D341Med (cell line): ENCODE measurements at regions not wholly inside any gene's neighbourhood (a gene's known extent, or its start where the extent isn't known, plus 50 kb on each side); places are given as distances from the start of the nearest gene placed in this dataset.

Source experiments
- DNase-seq: peaks from one replicate; pipeline ENCODE4 v3.0.0; 2012; ENCODE audit warnings: low spot score

DNA sequence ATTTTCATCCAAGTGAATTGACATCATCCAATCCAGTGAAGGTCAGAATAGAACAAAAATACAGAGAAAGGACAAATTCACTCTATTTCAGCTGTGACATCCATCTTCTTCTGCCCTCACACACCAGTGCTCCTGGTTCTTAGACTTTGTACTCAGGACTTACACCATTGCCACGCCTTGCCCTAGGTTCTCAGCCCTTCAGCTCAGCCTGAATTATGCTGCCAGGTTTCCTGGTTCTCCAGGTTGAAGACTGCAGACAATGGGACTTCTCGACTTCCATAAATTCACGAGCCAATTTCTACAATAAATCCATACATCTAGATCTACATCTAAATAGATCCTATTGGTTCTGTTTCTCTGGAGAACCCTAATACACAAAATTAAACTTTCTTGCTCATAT is 181.2 kb upstream of the KCND2 start:
- DNase-seq: no peak

DNA sequence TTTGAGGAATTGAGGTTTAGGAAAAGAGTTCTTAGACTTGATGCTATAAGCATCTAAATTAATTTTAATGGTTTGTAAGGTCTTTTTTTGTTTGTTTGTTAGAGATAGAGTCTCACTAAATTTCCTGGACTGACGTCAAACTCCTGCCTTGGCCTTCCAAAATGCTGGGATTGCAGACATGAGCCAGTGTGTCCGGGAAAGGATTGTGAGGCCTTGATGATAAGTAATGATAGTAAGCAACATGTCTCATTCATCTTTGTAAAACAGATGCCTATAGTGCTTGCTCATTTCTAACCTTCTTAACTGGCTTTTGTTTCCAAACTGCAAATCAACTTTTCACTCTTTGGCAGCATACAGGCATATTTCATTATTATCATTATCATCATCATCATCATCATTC is 176.0 kb upstream of the KCND2 start:
- no peak for DNase-seq

DNA sequence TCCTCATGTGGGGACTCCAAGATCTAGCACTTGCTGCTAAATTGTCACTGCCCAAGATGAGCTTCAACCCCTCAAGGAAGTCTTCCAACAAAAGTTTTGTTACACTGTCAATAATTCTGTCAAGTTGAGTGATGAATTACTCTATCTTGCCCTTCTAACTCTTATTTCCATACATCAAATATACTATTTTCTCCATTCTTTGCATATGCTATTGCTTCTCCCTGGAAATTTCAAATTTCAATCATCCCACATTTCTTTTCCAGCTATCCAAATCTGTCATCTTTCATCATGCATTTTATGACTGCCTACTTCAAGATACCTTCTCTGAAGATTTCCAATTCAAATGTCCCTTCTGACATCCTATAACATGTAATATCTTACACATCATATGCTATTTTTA is 175.2 kb upstream of the KCND2 start:
- no peak for DNase-seq

DNA sequence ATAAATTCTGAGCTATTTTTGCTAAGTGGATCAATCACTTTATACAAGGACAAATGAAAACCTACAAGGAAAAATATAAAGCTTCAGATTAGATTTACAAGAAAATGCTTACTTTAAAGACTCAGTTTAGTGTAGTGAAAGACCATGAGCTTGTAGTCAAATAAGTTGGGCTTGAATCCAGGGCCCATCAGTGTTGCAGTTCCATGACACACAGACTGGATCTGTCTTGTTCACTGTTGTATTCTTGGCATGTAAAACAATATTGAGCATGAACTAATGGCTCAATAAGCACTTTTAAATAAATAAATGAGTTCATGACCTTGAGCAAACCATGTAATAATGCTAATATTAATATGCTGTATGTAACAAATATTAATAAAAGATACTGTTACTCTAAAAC is 164.6 kb upstream of the KCND2 start:
- no peak for DNase-seq

DNA sequence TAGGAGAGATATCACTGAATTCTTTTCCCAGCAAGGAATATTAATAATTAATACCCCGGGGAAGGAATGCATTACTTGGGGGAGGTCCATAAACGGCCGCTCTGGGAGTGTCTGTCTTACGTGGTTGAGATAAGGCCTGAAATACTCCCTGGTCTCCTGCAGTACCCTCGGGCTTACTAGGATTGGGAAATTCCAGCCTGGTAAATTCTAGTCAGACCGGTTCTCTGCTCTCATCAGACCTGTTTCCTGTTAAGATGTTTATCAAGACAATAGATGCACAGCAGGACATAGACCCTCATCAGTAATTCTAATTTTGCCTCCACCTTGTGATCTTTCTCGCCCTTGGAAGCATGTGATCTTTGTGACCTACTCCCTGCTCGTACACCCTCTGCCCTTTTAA is 162.8 kb upstream of the KCND2 start:
- no peak for DNase-seq

DNA sequence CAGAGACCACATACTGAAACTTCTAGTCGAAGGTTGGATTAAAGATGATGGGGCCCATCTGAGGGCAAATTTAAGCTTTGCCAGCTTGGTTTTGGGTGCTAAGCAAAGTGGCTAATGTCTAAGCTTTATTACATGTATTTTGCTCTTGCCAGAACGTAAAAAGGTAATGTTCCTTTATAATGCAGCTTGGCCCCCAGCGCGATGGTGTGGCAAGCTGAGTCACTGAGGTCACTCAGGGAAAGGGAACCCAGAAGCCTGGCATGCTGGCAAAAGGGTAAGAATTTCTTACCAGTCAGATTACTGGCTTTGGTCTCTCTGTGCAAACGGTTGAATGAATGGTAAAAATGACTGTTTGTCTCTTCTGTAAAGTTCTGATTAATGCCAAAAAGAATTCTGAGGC is 158.3 kb upstream of the KCND2 start:
- no peak for DNase-seq

DNA sequence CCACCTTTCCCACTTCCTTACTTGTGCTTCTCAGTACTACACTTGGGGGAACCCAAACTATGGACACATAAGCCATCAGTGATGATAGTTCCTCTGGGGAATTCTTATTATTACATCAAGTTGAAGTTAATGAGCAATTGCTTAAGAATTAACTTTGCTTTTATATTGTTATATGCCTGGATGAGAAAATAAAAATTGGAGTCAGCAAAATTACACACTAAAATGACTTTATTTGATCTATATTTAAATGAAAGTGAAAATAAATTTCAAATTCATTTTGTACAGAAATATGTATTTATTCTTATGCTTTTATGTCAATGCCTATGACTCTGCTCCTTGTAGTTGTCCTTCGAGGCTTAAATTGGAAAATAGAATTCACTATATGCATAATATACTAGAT is 149.4 kb upstream of the KCND2 start:
- no peak for DNase-seq

DNA sequence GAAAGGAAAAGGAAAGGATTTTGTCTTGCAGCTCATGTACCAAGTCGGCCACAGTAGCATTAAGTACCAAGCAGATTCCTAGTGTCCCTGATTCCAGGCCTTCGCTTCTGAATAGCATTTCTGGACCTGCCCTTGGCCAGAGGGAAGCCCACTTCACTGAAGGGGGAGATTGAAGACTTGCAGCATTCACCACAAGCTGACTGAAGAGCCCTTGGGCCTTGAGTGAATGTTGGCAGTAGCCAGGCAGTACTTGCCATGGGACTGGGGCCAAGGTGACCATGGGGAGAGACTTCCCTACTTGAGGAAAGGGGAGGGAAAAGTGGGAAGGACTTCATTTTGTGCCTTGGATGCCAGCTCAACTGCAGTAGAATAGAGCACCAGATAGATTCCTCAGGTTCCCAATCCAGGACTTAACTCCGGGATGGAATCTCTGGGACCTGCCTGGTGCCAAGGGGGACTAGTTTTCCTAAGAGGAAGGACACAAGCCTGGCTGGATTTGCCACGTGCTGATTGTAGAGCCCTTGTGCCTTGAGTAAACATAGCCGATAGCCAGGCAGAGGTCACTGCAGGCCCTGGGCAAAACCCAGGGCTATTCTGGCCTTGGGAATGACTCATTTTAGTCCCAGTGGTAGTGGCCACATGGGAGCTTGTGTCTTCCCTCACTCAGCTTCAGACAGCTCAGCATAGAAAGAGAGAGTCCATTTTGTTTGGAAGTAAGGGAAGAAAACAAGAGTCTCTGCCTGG is 141.7 kb upstream of the KCND2 start:
- no peak for DNase-seq

DNA sequence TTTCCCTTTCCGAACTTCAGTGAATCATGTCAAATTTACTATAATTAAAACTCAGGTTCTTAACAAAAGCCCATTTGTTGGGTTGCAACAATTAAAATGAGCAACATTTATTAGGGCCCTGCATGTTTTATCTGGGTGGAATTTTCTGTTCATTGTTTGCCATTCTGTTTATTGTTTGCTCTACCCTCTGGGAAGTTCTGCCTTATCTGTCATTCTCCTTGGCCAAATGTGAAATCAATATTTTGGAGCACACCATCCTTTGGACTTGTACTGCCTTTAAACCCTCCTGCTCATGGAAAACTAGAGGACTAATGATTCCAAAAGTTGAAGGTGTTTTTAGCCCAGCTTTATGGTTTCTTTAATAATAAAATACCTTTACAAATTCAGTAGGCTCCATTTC is 134.5 kb upstream of the KCND2 start:
- no peak for DNase-seq

DNA sequence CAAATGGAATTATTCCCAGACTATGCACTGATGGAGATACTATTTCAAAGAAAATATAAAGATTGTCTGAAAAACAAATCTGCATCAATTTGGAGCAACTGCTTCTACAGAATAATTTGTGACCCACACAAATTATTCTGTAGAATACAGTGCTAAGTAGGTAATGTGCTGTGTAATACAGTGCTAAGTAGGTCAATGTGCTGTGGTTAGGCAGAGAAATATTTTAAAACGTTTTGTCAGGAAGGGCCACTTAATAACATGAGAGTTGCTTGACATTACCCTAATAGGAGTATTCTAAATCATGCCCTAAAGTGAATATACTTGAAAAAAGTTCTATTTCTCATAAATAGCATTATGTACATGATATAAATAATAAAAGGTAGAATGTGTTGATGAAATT is 116.5 kb upstream of the KCND2 start:
- DNase-seq: no peak

DNA sequence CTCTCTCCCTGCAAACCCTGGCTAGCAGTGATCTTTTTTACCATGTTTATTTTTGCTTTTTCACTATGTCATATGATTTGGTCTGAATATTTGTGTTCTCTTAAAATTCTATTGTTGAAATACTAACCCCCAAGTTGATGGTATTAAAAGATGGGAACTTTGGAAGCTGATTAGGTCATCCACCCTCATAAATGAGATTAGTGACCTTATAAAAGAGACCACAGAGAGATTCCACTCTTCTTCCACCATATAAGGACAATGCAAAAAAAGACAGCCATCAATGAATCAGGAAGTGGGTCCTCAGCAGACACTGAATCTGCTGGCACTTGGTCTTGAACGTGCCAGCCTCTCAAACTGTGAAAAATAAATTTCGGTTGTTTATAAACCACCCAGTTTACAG is 112.8 kb upstream of the KCND2 start:
- DNase-seq: no peak

DNA sequence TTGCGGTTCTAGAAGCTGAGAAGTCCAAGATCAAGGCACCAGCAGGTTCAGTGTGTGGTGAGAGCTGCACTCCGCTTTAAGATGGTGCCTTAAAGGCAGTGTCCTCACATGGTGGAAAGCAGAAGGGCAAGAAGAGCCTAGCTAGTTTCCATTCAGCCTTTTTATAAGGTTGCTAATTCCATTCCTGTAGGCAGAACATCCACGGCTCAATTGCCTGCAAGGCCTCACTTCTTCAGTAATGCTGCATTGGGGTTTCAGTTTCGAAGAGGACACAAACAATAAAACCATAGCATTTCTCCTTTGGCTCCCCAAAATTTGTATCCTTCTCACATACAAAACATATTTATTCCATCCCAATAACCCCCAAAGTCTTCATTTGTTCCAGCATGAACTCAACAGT is 109.5 kb upstream of the KCND2 start:
- DNase-seq: no peak

DNA sequence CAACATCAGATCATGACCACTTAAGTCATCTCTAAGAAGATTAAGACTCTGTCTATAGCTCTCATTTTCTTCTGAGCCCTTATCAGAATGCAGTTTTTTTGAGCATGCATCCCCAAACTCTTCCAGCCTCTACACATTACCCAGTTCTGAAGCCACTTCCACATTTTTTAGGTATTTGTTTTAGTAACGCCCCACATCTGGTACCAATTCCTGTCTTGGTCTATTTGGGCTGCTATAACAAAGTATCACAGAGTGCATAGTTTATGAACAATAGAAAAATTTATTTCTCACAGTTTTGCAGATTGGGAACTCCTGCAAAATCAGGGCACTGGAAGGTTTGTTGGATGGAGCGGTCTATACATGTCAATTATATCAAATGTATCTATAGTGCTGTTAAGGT is 107.7 kb upstream of the KCND2 start:
- DNase-seq: no peak

DNA sequence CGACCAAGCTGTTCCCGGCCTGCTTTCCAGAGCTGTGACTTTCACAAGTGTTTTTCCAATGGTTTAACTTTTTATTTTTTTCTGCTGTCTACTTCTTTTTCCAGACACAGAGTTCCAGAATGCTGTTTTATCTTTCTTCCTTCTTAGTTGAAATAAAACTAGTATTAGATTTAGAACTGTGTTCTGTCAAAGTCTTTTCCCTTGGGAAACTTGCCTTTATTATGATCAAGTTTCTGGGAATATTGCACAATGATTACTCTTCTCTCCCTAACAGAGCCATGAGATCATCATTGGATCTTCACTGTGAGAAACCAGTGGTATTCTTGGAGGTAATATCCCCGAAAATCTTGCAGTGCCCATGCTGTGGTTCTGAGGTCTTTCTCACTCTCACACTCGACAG is 104.9 kb upstream of the KCND2 start:
- no peak for DNase-seq

DNA sequence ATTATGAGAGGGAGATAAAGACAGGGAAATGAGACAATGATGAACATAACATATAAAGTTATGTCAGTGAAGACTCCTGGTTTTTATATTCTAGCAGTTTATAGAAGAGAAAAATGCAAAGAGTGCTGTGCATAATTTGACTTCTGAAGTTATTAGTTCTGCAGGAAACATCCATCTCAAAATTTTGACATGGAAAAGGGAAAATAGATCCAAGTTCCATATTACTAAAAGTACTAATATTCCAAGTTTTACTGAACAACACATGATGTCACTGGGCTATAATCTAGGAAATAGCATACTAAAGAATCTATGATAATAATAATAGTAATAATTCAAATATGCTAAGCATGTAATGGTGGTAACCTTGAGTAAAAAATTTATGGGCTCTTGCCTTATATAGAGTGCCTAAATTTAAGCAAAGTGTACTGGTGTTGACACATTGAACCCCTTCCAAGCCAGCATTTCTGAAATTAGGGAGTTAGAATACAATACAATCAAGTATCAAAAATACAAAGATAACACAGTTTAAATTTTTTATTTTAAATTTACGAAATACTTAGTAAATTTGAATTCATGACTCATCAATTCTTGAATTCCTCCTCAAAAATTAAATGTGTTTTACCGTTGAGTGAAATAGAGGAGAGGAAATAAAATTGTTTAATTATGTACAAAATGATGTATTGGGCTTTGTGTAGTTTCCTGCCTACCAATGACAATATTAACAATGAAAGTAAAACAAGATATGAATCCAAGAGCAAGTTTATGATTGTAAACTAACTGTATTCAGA is 102.8 kb upstream of the KCND2 start:
- DNase-seq: no peak

DNA sequence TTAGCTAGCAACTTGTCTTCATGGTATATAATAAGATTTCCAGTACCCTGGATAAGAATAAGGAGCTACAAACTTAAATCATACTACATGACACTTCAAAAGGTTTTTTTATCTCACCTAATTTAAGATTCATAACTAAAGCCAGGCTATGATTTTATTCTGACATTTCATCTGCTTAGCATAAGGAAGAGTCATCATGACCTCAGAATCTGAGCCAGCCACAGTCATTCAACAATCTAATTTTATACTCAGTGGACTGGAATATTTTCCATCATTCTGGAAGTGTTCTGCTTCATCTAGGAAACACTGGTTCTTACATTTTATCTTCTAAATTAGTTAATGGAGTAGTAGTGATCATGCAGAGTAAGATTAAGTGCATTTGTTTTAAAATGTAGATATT is 102.1 kb upstream of the KCND2 start:
- no peak for DNase-seq

DNA sequence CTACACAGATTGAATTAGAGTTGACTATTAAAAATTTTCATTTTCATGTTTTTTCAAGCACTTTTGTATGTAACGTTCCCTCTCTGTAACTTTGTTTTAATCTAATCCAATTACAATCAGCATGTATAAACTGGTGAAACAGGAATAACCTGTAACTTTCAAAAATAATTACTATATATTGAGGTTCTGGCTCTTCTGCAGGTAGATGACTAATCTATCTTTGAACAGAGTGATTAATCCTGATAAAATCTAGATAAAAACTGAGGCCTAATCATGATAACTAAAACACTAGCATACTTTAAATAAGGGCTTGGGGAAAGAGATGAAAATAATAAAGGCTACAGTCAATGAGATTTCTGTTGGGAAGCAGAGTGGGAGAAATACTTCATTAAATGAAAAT is 101.6 kb upstream of the KCND2 start:
- DNase-seq: no peak

DNA sequence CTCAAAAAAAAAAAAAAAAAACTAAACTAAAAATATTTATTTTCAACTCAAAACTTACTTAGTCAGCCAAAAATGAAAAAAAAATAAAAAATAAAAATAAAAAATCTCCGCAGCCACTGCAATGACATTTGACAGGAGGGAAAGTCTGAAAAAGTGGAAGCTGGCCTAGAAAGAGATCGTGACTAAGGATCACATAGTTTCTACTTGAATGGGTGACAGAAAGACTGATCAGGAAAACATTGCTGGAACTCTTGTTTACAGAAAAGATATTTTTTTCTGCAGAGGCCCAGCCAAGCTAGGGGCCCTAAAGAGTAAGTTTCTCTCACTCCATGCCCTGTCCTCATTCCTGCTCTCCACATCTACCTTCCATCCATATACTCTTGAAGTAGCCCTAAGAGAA is 92.8 kb upstream of the KCND2 start:
- no peak for DNase-seq

DNA sequence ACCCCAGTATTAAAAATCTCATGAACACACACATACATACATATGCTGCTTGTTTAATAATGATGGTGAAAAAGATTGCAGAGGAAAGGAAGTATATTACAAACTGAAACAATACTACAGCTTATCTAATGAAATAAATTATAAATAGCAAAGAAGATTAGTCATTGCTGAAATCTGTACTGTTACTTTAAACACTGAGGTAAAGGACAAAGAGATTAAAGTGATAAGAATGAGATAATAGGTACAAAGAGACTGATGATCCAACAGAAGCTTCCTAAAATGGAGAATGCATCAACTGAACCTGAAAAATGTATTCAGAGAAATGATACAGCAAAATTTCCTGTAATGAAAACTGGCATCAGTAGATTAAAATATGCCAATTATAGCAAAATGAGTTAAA is 91.5 kb upstream of the KCND2 start:
- no peak for DNase-seq

DNA sequence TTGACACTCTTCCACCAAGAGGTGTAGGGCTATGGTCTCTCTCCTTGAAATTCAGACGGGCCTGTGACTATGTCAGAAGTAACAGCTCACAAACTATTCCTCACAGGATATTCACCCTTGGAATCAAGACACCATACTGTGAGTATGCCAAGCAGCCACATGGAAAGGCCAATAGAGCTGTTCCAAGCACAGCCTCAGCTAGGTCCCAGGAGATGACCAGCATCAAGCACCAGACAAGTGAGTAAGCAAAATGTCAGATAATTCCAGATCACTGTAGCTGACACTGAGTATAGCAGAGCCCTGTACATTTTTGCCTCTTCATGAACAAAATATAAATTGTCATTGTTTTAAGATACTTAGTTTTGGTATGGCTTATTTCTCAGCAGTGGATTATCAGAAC is 88.1 kb upstream of the KCND2 start:
- DNase-seq: no peak

DNA sequence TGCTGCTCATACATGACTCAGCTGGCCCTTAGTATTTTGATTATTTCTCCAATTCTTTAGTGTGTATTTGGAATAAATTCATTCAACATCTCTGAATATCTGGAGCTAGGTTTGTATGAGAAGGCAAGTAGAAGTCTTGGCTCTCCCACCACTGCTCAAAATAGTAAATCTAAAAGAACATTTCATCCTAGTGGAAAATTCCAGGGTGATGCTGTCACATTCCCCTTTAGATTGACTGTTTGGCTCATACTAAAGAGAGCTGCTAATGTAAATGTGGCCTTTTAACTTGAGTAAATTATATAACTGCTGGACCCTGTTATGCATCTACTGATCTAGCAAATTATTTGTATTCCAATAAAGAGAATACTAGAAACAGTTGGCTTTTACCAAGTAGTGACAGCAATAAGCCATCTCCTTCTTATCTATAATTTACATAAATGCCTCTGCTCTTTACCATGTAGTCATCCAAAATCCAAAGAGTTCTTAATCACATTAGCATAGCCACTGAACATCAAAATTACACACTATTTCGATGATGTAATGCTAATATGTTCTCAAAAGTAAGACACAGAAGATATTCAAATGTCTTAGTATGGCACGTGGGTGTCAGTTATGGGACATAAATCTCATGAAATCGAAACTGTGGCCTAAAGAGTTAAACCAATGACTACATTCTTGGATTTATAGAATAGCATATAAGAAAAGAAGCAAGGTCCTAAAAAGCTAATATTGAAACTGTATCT is 86.9 kb upstream of the KCND2 start:
- no peak for DNase-seq

DNA sequence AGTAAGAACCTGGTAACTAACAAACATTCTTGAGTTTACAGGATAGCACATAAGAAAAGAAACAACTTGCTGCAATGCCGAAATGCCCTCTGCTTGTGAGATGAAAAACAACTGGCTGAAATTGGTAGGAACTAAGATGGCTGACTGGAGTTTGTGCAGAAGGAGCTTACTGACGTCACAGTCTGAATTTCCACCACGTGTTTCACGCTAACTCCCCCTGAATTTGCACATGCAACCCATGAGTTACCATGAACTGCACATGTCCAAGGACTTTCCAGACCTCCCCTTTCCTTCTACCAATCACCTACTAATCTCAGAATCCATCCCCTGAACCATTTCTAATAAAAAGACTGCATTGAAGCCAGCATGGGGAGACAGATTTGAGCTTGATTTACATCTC is 86.3 kb upstream of the KCND2 start:
- no peak for DNase-seq

DNA sequence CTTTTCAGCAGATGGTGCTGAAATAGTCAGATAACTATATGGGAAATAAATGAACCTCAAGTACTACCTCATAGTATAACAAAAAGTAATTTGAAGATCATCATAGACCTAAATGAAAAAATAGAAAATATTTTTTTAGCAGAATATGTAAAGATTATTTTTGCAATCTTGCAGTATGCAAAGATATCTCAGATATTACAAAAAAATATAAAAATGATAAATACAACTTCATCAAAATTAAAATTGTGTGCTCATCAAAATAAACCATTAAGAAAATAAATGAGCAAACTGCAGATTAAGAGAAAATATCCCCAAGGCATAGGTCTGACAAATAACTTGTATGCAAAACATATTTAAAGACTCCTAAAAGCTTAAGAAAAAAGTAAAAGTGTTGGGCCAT is 83.4 kb upstream of the KCND2 start:
- DNase-seq: no peak
